Stimulated activated CD8-positive, alpha-beta memory T cell treated with anti-CD3 and anti-CD28 coated beads, Interleukin-4, amount 100 ng/mL, for 48 hours (primary cell): ENCODE measurements at regions not wholly inside any gene's neighbourhood (a gene's known extent, or its start where the extent isn't known, plus 50 kb on each side); places are given as distances from the start of the nearest gene placed in this dataset.

Experiments used
- DNase-seq: peaks from one replicate; pipeline ENCODE4 v3.0.0-alpha.2; 2020

GRCh38 chr15:26477044-26477443, 295.8 kb downstream of the GABRB3 start:
- DNase-seq = no peak

DNA sequence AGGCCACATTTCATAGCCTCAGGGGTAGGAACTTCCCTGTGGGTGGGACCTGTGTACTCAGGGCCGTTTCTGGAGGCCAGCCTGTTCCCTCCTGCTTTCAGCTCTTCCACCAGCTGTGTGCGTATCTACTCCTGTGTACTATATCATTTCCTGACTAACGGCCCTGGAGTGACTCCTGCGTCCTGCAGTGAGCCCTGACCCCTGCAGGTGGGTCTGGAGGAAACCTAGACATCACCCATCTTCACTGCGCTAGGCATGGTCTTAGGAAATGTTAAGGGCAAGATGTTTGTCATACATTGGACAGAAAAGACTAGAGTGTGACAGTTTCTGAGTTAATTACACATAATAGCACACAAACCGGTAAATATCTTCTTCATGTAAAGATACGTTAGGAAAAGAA, 297.3 kb downstream of the GABRB3 start:
- DNase-seq = no peak

DNA sequence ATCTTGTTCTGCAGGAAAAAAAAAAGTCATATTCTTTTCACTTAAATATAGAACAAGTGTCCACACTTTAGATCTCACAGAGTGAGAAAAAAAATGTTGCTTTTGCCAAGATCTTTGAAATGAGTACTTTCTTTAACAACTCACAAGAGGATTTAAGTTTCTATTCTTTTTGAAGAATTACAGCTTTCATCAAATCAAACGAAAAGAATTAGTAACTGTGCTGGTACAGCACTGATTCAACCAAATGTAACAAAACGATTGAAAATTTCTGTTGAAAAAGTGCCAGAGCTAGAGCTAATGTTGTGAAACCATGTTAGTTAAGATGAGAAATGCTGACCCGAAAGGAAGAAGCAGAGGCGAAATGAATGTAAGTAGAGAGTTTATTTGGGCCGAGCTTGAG, 300.2 kb downstream of the GABRB3 start:
- no peak for DNase-seq

GRCh38 chr15:26461847-26462608, 310.8 kb downstream of the GABRB3 start:
- no peak for DNase-seq

DNA sequence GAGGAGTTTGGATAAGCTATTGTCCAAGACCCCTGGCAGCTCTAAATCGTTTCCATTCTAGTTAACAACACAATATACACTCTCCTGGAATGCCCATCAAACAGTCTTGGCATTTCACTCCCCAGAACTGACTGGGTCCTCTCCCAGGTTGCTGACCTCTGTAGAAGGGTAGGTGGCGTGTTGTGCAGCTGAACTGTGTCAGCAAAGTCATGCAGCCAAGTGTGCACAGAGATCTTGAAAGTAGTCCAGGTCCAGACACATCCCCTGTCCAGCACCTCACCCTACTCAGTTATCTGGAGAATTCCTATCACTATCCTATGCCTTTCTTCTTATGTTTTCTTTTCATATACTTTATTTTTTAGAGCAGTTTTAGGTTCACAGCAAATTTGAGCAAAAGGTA, 312.7 kb downstream of the GABRB3 start:
- DNase-seq = no peak

DNA sequence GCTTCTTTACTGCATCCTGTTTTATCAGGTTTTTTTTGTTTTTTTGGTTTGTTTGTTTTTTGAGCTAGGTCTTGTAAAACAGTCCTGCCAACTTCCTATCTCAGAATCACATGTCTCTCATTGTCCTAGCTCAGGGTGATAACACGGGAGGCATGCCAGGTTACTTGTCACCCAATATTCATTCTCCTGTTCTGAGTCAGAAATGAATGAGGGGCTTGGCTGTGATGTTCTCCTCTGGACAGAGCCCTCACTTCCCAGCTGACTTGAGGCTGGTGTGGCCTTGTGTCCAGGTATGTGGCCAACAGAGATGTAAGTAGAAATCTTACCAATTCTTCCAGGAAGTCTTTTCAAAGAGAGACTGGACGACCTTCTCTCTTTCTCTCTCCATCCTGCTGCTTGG, 317.0 kb downstream of the GABRB3 start:
- no peak for DNase-seq

GRCh38 chr15:26453914-26454313, 319.0 kb downstream of the GABRB3 start:
- no peak for DNase-seq

DNA sequence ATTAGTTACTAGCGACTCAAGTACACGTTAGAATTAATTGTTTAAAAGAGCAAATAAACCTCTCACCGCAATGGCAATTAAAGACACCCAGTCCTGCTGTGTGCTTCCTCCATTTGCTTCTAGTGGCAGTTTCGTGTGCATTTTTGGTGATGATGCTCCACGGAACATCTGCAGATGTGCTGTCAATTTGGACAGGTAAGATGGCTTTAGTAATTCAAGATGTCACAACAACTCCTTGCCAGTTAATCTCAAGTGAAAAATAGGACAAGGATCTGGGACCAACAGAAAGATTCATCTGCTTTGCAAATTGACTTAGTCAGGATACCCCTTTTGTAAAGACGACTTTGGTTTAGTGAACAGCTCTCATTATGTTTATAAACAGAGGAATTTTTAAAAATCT, 320.9 kb downstream of the GABRB3 start:
- DNase-seq = no peak

GRCh38 chr15:26449291-26449690, 323.6 kb downstream of the GABRB3 start:
- DNase-seq = no peak

GRCh38 chr15:26443321-26443720, 329.5 kb downstream of the GABRB3 start:
- DNase-seq = no peak

- no peak for DNase-seq
Measured at GRCh38 chr15:26442680-26443079, 330.2 kb downstream of the GABRB3 start.

GRCh38 chr15:26439681-26440080, 333.2 kb downstream of the GABRB3 start:
- DNase-seq = no peak

DNA sequence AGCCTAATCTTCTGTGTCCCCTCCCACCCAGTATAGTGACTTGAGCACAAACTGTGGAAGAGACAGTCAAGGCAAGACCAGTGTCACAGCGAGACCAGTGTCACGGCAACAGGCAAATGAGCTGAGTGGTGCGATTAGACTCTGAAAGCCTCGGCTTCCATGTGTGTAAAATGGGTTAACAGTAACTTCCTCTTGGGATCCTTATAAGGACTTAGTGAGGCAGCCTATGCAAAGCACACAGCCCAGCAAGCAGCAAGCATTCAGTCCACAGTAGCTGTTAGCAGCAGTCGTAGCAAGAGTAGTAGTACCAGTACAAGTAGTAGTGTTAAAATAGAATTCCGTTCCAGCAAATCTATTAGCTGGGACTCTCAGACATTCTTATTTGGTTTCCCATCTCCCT, 334.1 kb downstream of the GABRB3 start:
- DNase-seq = no peak

GRCh38 chr15:26438316-26438715, 334.6 kb downstream of the GABRB3 start:
- DNase-seq = no peak

DNA sequence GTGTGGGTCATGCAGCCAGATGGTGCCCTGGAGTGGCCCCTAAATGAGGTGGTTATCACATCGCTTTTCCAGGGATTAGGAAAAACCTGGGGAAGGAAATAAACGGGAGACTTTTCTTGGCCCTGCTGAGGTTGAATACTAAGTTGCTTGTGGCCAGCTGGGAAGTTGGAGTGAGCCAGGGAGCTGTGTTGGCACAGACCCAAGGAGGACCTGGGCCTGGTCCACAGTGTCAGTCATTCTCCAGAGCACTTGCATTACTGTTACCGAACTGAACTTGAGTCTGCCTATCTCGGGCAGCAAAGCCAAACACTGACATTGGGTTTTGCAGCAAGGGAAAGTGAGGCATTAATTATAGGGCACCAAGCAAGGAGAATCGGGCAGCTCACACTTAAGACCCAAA, 339.0 kb downstream of the GABRB3 start:
- no peak for DNase-seq

- DNase-seq = no peak
Measured at GRCh38 chr15:26433060-26433459, 339.8 kb downstream of the GABRB3 start.

DNA sequence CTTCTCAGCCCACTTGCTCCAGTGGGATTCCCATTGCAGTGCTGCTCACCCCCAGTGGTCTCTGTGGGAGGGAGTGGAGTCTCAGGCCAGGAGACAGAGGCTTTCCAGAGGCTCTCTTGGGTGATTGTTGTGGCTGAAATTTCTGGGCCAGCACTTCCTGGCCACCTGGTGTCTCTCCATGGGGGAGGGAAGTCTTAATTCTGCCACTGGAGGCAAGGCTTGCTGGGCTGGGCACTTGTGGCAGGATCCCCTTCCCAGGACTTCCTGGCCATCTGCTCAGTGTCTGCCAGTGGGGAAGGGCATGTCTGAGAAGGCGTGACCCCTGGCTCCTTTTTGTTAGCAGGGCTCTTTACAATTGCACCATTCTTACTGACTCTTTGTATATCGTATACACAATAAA, 351.8 kb downstream of the GABRB3 start:
- DNase-seq = no peak

DNA sequence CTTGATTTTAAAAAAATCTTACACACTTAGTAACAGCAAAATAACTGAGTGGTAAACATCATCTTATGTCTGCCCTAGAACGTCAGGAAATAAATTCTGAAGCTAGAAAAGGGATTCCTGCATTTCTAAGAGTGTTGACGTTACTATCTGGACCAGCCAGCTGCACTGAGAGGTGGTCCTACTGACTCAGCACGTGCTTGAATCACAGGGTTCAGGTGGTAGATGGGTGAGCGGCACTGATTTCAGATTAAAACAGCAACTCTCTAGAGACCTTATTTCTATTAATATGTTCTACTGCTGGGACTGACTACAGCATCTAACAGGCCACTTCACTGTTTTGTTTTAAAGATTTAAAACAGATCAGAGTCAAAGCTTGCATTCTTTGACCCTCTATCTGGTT, 377.2 kb downstream of the GABRB3 start:
- no peak for DNase-seq

GRCh38 chr15:26394801-26395200, 378.1 kb downstream of the GABRB3 start:
- no peak for DNase-seq

DNA sequence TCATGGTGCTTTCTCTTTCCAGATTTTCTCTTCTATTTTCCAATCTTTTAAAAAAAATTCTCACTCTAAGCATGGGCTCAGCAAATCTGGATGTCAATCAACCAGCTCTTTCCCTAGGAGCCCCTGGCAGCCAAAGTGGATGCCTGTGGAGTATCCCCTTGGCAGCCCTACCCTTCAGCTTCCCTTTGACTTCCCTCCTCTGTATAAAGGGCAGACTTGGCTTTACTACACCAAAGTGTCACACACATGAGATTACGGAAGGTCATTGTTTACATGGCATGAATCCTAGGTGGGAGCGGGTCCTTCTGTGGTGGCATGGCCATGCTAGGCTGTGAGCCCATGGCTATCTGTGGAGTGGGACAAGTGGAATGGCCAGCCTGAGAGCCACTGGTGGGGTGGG, 379.9 kb downstream of the GABRB3 start:
- no peak for DNase-seq

GRCh38 chr15:26391567-26392194, 381.2 kb downstream of the GABRB3 start:
- no peak for DNase-seq

DNA sequence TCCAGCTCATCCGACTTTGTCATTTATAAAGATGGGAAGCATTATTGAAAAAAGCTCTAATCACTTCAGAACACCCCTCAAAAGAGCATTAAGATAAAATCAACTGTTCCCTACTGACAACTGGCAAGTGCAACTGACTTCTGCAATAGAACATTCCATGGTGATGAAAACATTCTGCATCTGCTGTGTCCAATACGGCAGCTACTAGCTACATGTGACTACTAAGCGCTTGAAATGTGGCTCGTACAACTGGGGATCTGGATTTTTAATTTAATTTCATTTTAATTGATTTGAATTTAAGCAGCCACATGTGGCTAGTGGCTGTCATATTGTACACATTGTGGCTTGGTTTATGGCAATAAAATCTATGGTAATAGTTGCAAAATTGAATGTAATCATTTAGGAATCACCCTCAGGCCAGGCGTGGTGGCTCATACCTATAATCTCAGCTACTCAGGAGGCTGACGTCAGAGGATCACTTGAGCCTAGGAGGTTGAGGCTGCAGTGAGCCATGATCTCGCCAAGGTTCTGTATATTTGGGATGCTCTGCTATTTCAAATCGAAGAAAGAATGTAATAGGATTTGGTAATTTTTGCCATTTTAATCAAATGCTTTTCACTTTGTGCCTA, 390.3 kb downstream of the GABRB3 start:
- DNase-seq = no peak

GRCh38 chr15:26378304-26378703, 394.6 kb downstream of the GABRB3 start:
- no peak for DNase-seq

DNA sequence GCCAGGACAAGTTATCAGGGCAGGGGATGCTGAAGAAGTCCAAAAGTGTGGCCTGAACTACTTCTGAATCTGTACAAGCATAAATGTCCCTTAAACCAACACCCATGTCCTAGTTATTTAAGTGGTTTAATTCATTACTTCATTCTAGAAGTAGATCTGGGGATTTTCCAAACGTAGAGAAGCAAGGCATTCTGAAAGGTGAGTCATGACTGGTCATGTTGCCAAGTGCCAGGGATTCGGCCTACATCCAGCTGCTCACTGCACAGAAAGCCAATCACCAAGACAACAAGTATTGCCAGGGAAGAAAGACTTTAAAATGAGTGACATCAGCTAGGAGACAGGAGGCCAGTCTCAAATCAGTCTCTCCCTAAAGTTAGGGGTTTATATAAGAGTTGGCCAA, 396.6 kb downstream of the GABRB3 start:
- DNase-seq = no peak
